ENCODE measurements at regions not wholly inside any gene's neighbourhood (a gene's known extent, or its start where the extent isn't known, plus 50 kb on each side); places are given as distances from the start of the nearest gene placed in this dataset.

DNA sequence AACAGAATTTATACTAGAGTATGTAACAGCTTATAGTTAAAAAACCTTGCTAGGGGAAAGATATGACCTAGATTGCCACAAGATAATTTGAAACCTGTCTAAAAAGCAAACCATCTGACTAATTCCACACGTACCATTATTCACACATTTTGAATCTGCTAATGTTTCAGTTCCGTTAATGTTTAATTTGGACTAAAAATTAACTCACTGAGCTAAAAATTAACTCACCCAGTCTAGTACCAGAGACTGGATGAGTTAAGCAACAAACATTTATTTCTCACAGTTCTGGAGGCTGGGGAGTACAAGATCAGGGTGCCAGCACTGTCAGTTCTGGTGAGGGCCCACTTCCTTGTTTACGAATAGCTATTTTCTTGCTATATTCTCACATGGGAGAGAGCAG is 231.5 kb upstream of the DIAPH2 start:
- no peak for TF ChIP-seq EZH2phosphoT487 (IDR thresholded peaks at IDR 0.05; ENCODE audit: low read length)
- TF ChIP-seq, protein P1, sequence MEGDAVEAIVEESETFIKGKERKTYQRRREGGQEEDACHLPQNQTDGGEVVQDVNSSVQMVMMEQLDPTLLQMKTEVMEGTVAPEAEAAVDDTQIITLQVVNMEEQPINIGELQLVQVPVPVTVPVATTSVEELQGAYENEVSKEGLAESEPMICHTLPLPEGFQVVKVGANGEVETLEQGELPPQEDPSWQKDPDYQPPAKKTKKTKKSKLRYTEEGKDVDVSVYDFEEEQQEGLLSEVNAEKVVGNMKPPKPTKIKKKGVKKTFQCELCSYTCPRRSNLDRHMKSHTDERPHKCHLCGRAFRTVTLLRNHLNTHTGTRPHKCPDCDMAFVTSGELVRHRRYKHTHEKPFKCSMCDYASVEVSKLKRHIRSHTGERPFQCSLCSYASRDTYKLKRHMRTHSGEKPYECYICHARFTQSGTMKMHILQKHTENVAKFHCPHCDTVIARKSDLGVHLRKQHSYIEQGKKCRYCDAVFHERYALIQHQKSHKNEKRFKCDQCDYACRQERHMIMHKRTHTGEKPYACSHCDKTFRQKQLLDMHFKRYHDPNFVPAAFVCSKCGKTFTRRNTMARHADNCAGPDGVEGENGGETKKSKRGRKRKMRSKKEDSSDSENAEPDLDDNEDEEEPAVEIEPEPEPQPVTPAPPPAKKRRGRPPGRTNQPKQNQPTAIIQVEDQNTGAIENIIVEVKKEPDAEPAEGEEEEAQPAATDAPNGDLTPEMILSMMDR (IDR thresholded peaks at IDR 0.05; ENCODE audit: low read length), result no peak

Measured in MM.1S (cell line).